CD4-positive, alpha-beta T cell (primary cell): ENCODE measurements at regions not wholly inside any gene's neighbourhood (a gene's known extent, or its start where the extent isn't known, plus 50 kb on each side); places are given as distances from the start of the nearest gene placed in this dataset.

Experiments
- ATAC-seq: fragments of 200-7000 bp; cut with Tn5 transposase; one replicate; pipeline ENCODE4 v1.10.0; 2022; ENCODE audit warnings: mild to moderate bottlenecking; ENCODE audit not compliant: poor library complexity
- CTCF ChIA-PET: fragments of 350-600 bp; sonication (Branson Sonifier 250); formaldehyde crosslinking; loops from one replicate; lab custom pipeline; 2021; ENCODE audit warnings: antibody characterized with exemption, inconsistent platforms; lab: Charles Lee
- POLR2A ChIA-PET: fragments of 350-600 bp; sonication (Branson Sonifier 250); formaldehyde crosslinking; loops from one replicate; lab custom pipeline; 2021; ENCODE audit warnings: antibody characterized with exemption, inconsistent platforms; lab: Charles Lee
- DNase-seq, 14 experiments: peaks; one replicate each; pipeline ENCODE4 v3.0.0-alpha.2; 2013 to 2020; ENCODE audit warnings: mixed read lengths in 2 of 14
- H3K27ac ChIP-seq, 2 donors: one replicate each; pipeline versions ENCODE4 v1.5.1 to v1.7.0; 2013; ENCODE audit warnings: low read length in 2 of 2, low read depth in 1 of 2, mild to moderate bottlenecking in 1 of 2
- H3K27me3 ChIP-seq, 2 experiments: 1 replicate in 1 of 2; 2 replicates in 1 of 2; pipeline versions ENCODE4 v1.6.1 to v1.7.0; 2013; ENCODE audit warnings: low read length in 2 of 2, control low read depth in 1 of 2, mild to moderate bottlenecking in 1 of 2, moderate library complexity in 1 of 2; ENCODE audit not compliant: insufficient read depth in 2 of 2, control insufficient read depth in 1 of 2
- H3K36me3 ChIP-seq: one replicate; pipeline ENCODE4 v1.6.1; 2013; ENCODE audit warnings: low read length, control low read depth; ENCODE audit not compliant: insufficient read depth
- H3K4me1 ChIP-seq: one replicate; pipeline ENCODE4 v1.6.1; 2013; ENCODE audit warnings: low read length, control low read depth; ENCODE audit not compliant: insufficient read depth
- H3K4me3 ChIP-seq: one replicate; pipeline ENCODE4 v1.5.1; 2013; ENCODE audit warnings: mild to moderate bottlenecking, low read length, moderate library complexity
- H3K9me3 ChIP-seq, 2 experiments: 1 replicate in 1 of 2; 2 replicates in 1 of 2; pipeline versions ENCODE4 v1.6.1 to v1.7.0; 2013; ENCODE audit warnings: low read length in 2 of 2, mild to moderate bottlenecking in 2 of 2, control low read depth in 1 of 2, moderate library complexity in 1 of 2; ENCODE audit not compliant: control insufficient read depth in 1 of 2, insufficient read depth in 1 of 2
- H3K27ac Mint-ChIP-seq: one replicate; pipeline ENCODE4 v1.8.0; 2020; ENCODE audit warnings: mixed read lengths
- H3K27me3 Mint-ChIP-seq: one replicate; pipeline ENCODE4 v1.8.0; 2021; ENCODE audit warnings: mixed read lengths
- H3K36me3 Mint-ChIP-seq: one replicate; pipeline ENCODE4 v1.8.0; 2021; ENCODE audit warnings: low read depth, mixed read lengths
- H3K4me1 Mint-ChIP-seq: one replicate; pipeline ENCODE4 v1.8.0; 2021; ENCODE audit warnings: low read depth, mixed read lengths
- H3K4me3 Mint-ChIP-seq: one replicate; pipeline ENCODE4 v1.8.0; 2020; ENCODE audit warnings: mild to moderate bottlenecking, mixed read lengths
- H3K9me3 Mint-ChIP-seq: one replicate; pipeline ENCODE4 v1.8.0; 2020; ENCODE audit warnings: mixed read lengths
- intact Hi-C, 2 experiments: fragments of 100-400 bp; cut with DNase I in 1 of 2; cut with micrococcal nuclease in 1 of 2; formaldehyde crosslinking; loops; one replicate each; pipeline versions ENCODE4 v1.15.1 to v1.9.0; 2023 to 2025; cut with DNase I, micrococcal nuclease
- TF ChIP-seq, protein P1 (sequence below): fragments of 200-600 bp; IDR thresholded peaks from one replicate; pipeline ENCODE4 v1.8.0; 2022; ENCODE audit warnings: antibody characterized with exemption, mild to moderate bottlenecking

DNA sequence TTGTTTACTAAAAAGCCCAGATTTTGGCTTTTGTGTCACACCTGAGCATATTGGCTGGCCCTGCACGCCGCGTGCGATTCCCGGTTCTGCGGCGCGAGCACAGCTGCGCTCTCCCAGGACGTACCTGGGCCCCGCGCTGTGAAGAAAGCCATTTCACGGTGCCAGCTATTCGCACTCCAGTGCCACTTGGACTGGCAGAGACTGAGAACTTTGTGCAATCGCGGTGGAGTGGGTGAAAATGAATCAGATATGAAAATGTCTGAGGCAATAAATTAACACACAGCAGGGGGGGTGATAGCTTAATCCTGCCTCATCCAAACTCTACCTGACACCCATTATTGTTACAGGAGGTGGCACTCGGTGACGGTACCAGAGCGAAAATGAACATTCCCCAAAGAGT lies 330.1 kb upstream of the MGMT start:
- H3K27ac ChIP-seq: no peak overlapping the region
- peaks cover 0 to 4% of the 10 kb centered on the region in 2 experiments for H3K9me3 ChIP-seq
- no peak for ATAC-seq
- intact Hi-C loops: no loop called here
- TF ChIP-seq, protein P1, sequence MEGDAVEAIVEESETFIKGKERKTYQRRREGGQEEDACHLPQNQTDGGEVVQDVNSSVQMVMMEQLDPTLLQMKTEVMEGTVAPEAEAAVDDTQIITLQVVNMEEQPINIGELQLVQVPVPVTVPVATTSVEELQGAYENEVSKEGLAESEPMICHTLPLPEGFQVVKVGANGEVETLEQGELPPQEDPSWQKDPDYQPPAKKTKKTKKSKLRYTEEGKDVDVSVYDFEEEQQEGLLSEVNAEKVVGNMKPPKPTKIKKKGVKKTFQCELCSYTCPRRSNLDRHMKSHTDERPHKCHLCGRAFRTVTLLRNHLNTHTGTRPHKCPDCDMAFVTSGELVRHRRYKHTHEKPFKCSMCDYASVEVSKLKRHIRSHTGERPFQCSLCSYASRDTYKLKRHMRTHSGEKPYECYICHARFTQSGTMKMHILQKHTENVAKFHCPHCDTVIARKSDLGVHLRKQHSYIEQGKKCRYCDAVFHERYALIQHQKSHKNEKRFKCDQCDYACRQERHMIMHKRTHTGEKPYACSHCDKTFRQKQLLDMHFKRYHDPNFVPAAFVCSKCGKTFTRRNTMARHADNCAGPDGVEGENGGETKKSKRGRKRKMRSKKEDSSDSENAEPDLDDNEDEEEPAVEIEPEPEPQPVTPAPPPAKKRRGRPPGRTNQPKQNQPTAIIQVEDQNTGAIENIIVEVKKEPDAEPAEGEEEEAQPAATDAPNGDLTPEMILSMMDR: no peak
- ChIA-PET CTCF (no interaction called here), POLR2A (no interaction called here)
- H3K27me3 ChIP-seq: peaks cover 3 to 5% of the 10 kb centered on the region in 2 experiments
- H3K4me1 ChIP-seq: no peaks in the 10 kb centered on the region
- H3K36me3 ChIP-seq: no peaks in the 10 kb centered on the region
- Mint-ChIP-seq H3K27ac (no peak overlapping the region), H3K4me3 (no peak overlapping the region), H3K36me3 (no peaks in the 10 kb centered on the region), H3K27me3 (peaks cover 26% of the 10 kb centered on the region), H3K9me3 (no peaks in the 10 kb centered on the region), H3K4me1 (no peaks in the 10 kb centered on the region)
- no peak overlapping the region for H3K4me3 ChIP-seq
- no peak for DNase-seq

DNA sequence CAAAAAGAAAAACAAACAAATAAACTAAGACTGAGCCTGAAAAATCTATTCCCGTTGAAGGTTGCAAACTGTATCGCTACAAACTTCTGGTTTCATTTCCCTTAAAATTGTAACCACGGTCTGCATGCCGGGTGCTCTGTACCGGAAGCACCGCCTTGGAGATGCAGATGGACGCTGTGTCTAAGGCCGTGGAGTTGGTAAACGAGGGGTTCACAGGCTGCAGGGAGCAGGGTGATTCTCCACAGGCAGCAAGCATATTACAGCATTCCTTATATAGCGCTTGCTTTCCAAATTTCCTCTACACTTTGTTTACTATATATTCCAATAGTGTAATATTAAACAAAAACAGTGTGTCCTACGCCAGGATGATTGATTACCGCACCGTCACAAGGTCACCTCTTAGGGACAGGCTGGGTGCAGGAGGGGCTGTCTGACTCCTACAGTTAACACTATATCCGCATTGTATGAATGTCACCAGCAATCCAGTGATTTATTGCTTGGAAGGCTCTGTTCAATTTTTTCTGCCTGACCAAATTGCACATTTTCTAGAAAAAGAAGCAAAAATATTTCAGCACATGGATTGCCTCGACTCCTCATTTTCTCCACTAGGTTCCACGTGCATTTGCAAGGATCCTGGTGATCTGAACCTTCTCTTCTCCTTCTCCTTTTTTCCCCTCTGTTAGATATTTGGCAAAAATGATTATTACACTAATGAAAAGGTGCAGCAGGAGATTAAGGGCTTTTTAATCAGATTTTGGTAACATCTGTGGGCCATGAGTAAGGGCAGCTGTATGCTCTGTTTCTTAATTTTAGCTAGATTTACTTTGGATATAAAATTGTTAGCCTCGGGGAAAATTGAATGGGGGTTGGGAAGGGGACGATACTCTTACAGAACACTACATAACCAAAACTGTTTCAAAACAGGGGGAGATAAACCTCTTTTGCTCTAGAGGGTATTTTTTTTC lies 325.8 kb upstream of the MGMT start:
- H3K27me3 ChIP-seq: peaks cover 0 to 3% of the 10 kb centered on the region in 2 experiments
- H3K4me3 ChIP-seq: no peak overlapping the region
- DNase-seq (peak in 1 of 14 experiments; percentile 19), ATAC-seq (no peak)
- Mint-ChIP-seq H3K27ac (no peak overlapping the region), H3K27me3 (peaks cover 26% of the 10 kb centered on the region), H3K9me3 (no peaks in the 10 kb centered on the region), H3K36me3 (no peaks in the 10 kb centered on the region), H3K4me1 (no peaks in the 10 kb centered on the region), H3K4me3 (no peak overlapping the region)
- intact Hi-C loops: no loop called here
- CTCF ChIA-PET: no interaction called here
- peaks cover 0 to 4% of the 10 kb centered on the region in 2 experiments for H3K9me3 ChIP-seq
- no peaks in the 10 kb centered on the region for H3K36me3 ChIP-seq
- POLR2A ChIA-PET: no interaction called here
- H3K27ac ChIP-seq: no peak overlapping the region
- no peaks in the 10 kb centered on the region for H3K4me1 ChIP-seq
- TF ChIP-seq, protein P1: no peak

DNA sequence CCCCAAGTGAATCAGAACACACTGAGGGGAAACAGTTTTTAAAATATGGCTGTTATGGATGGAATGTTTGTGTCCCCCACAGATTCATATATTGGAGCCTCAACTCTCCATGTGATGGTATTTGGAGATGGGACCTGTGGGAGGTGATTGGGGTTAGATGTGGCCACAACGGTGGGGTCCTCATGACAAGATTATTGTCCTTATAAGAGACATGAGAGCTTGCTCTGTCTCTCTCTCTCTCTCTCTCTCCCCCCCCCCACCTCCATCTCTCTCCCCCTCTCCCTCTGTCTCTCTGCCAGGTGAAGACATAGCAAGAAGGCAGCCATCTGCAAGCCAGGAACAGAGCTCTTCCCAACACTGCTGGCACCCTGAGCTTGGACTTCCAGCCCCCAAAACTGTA lies 315.8 kb upstream of the MGMT start:
- POLR2A ChIA-PET: no interaction called here
- Histone ChIP-seq H3K4me1 (no peaks in the 10 kb centered on the region), H3K36me3 (no peaks in the 10 kb centered on the region), H3K27ac (no peak overlapping the region), H3K4me3 (no peak overlapping the region), H3K9me3 (peaks cover 0 to 13% of the 10 kb centered on the region in 2 experiments), H3K27me3 (no peaks in the 10 kb centered on the region)
- Mint-ChIP-seq H3K4me1 (no peaks in the 10 kb centered on the region), H3K4me3 (no peak overlapping the region), H3K27me3 (no peaks in the 10 kb centered on the region), H3K36me3 (no peaks in the 10 kb centered on the region), H3K27ac (no peak overlapping the region), H3K9me3 (peaks cover 4% of the 10 kb centered on the region)
- CTCF ChIA-PET: no interaction called here
- TF ChIP-seq, protein P1: no peak
- DNase-seq (no peak), ATAC-seq (no peak)
- intact Hi-C loops: no loop called here
